ENCODE measurements at regions not wholly inside any gene's neighbourhood (a gene's known extent, or its start where the extent isn't known, plus 50 kb on each side); places are given as distances from the start of the nearest gene placed in this dataset.

GRCh38 chr12:118560733-118561132, 184.4 kb downstream of the SUDS3 start:
- Histone ChIP-seq H3K36me3 (no peaks in the 10 kb centered on the region), H3K27me3 (no peaks in the 10 kb centered on the region), H3K4me3 (no peak overlapping the region), H3K9me3 (no peaks in the 10 kb centered on the region), H3K4me1 (no peaks in the 10 kb centered on the region), H3K27ac (no peak overlapping the region)
- intact Hi-C loops (cut with DNase I; ENCODE audit: low total_unique reads): no loop called here
- DNase-seq: no peak
- TF ChIP-seq, protein P1, sequence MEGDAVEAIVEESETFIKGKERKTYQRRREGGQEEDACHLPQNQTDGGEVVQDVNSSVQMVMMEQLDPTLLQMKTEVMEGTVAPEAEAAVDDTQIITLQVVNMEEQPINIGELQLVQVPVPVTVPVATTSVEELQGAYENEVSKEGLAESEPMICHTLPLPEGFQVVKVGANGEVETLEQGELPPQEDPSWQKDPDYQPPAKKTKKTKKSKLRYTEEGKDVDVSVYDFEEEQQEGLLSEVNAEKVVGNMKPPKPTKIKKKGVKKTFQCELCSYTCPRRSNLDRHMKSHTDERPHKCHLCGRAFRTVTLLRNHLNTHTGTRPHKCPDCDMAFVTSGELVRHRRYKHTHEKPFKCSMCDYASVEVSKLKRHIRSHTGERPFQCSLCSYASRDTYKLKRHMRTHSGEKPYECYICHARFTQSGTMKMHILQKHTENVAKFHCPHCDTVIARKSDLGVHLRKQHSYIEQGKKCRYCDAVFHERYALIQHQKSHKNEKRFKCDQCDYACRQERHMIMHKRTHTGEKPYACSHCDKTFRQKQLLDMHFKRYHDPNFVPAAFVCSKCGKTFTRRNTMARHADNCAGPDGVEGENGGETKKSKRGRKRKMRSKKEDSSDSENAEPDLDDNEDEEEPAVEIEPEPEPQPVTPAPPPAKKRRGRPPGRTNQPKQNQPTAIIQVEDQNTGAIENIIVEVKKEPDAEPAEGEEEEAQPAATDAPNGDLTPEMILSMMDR (IDR thresholded peaks at IDR 0.05): no peak

GRCh38 chr12:118571730-118572129, 195.4 kb downstream of the SUDS3 start:
- intact Hi-C loops (cut with DNase I; ENCODE audit: low total_unique reads): no loop called here
- TF ChIP-seq, protein P1 (IDR thresholded peaks at IDR 0.05): no peak
- Histone ChIP-seq H3K27me3 (no peaks in the 10 kb centered on the region), H3K4me1 (no peaks in the 10 kb centered on the region), H3K27ac (no peak overlapping the region), H3K4me3 (no peak overlapping the region), H3K36me3 (no peaks in the 10 kb centered on the region), H3K9me3 (peaks cover 0 to 14% (median 10%) of the 10 kb centered on the region in 3 donors)
- no peak for DNase-seq

- Histone ChIP-seq H3K27ac (no peak overlapping the region), H3K4me3 (no peak overlapping the region), H3K27me3 (no peaks in the 10 kb centered on the region), H3K9me3 (peaks cover 0 to 14% (median 10%) of the 10 kb centered on the region in 3 donors), H3K4me1 (no peaks in the 10 kb centered on the region), H3K36me3 (no peaks in the 10 kb centered on the region)
- DNase-seq: no peak
- intact Hi-C loops (cut with DNase I; ENCODE audit: low total_unique reads): no loop called here
- TF ChIP-seq, protein P1 (IDR thresholded peaks at IDR 0.05): no peak
Measured at GRCh38 chr12:118574288-118574687, 197.9 kb downstream of the SUDS3 start.

DNA sequence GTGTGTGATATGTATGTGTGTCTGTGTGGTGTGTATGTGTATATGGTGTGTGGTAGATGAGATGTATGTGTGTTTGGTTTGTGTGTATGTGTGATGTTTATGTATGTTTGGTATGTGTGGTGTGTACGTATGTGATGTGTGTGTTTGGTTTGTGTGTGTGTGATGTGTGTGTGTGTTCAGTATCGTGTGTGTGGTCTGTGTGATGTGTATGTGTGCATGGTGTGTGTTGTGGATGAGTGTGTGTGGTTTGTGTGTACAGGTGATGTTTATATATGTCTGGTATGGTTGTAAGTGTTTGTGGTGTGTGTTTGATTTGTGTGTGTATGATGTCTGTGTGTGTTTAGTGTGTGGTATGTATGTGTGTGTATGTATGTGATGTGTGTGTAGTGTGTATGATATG, 199.4 kb downstream of the SUDS3 start:
- no peak overlapping the region for H3K27ac ChIP-seq
- intact Hi-C loops (cut with DNase I; ENCODE audit: low total_unique reads): no loop called here

DNA sequence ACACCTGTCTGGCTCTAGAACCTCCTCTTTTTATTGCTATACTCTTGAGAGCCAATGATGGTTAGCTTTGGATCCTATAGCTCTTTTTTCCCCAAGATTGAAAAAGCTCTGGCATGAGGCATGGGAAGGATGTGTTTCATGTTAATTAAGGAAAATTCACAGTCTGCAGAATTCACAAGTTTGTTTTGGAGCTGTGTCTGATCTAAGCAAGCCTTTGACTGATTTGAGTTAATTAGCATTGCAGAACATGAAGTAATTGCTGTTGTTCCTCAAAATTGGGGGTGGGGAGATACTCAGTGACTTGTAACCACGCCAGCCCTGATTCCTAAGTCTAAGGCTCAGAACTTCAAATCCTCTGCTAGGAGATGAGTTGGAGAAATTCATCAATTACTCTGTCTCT, 205.0 kb downstream of the SUDS3 start:
- no peak for DNase-seq
- H3K9me3 ChIP-seq: peaks cover 0 to under 1% (median 0%) of the 10 kb centered on the region in 3 donors
- no peak overlapping the region for H3K27ac ChIP-seq
- intact Hi-C loops (cut with DNase I; ENCODE audit: low total_unique reads): no loop called here
- TF ChIP-seq, protein P1 (IDR thresholded peaks at IDR 0.05): no peak
- H3K36me3 ChIP-seq: no peaks in the 10 kb centered on the region
- no peak overlapping the region for H3K4me3 ChIP-seq
- H3K27me3 ChIP-seq: no peaks in the 10 kb centered on the region
- no peaks in the 10 kb centered on the region for H3K4me1 ChIP-seq

More for the DNA sequence above, 199.4 kb downstream of the SUDS3 start:
- Histone ChIP-seq H3K9me3 (peaks cover 0 to 14% (median 10%) of the 10 kb centered on the region in 3 donors), H3K4me3 (no peak overlapping the region), H3K4me1 (no peaks in the 10 kb centered on the region), H3K36me3 (no peaks in the 10 kb centered on the region), H3K27me3 (no peaks in the 10 kb centered on the region)
- TF ChIP-seq, protein P1 (IDR thresholded peaks at IDR 0.05): no peak
- no peak for DNase-seq

GRCh38 chr12:118582863-118583262, 206.5 kb downstream of the SUDS3 start:
- H3K27me3 ChIP-seq: no peaks in the 10 kb centered on the region
- no peak overlapping the region for H3K4me3 ChIP-seq
- no peak overlapping the region for H3K27ac ChIP-seq
- TF ChIP-seq, protein P1 (IDR thresholded peaks at IDR 0.05): no peak
- no peak for DNase-seq
- no peaks in the 10 kb centered on the region for H3K36me3 ChIP-seq
- no peaks in the 10 kb centered on the region for H3K4me1 ChIP-seq
- peaks cover 0 to 10% (median 0%) of the 10 kb centered on the region in 3 donors for H3K9me3 ChIP-seq
- intact Hi-C loops (cut with DNase I; ENCODE audit: low total_unique reads): no loop called here

Data from tibial artery (tissue), 4 donors.